ENCODE measurements at regions not wholly inside any gene's neighbourhood (a gene's known extent, or its start where the extent isn't known, plus 50 kb on each side); places are given as distances from the start of the nearest gene placed in this dataset.

DNA sequence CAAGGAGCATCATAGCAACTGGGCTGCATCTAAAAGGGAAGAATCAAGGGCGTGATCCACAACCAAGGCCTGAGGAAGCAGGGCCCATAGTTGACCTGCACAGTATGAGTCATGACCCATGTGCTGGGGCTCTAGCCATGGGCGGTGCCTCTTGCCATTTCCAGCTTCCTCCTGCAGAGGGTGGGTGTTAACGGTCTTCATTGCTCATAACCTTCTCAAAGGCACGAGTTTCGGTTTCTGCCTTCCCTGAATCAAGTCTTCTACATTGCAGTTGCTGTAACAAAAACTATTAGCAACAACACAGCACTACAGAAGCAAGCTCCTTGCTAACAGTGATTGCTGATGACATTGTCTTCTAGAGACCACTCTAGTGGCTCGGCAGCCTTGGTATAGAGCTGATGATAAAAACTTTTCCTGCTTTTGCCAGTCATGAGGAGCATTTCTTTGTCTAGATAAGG, 66.9 kb downstream of the CTSL start (continued):
- TF ChIP-seq RERE (CRISPR knock-in tag; IDR thresholded peaks at IDR 0.05; ENCODE audit: borderline replicate concordance): no peak
- TF ChIP-seq PRMT5 (CRISPR knock-in tag; IDR thresholded peaks at IDR 0.05): no peak
- TF ChIP-seq, protein P1, sequence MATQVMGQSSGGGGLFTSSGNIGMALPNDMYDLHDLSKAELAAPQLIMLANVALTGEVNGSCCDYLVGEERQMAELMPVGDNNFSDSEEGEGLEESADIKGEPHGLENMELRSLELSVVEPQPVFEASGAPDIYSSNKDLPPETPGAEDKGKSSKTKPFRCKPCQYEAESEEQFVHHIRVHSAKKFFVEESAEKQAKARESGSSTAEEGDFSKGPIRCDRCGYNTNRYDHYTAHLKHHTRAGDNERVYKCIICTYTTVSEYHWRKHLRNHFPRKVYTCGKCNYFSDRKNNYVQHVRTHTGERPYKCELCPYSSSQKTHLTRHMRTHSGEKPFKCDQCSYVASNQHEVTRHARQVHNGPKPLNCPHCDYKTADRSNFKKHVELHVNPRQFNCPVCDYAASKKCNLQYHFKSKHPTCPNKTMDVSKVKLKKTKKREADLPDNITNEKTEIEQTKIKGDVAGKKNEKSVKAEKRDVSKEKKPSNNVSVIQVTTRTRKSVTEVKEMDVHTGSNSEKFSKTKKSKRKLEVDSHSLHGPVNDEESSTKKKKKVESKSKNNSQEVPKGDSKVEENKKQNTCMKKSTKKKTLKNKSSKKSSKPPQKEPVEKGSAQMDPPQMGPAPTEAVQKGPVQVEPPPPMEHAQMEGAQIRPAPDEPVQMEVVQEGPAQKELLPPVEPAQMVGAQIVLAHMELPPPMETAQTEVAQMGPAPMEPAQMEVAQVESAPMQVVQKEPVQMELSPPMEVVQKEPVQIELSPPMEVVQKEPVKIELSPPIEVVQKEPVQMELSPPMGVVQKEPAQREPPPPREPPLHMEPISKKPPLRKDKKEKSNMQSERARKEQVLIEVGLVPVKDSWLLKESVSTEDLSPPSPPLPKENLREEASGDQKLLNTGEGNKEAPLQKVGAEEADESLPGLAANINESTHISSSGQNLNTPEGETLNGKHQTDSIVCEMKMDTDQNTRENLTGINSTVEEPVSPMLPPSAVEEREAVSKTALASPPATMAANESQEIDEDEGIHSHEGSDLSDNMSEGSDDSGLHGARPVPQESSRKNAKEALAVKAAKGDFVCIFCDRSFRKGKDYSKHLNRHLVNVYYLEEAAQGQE (IDR thresholded peaks at IDR 0.05; ENCODE audit: borderline replicate concordance): peak; percentile 68
- TF ChIP-seq, protein P1 (CRISPR knock-in tag; IDR thresholded peaks at IDR 0.05; ENCODE audit: low read depth): no peak
- TF ChIP-seq ZBTB17 (CRISPR knock-in tag; IDR thresholded peaks at IDR 0.05): no peak
- no peak for TF ChIP-seq POLR2AphosphoS2 (IDR thresholded peaks at IDR 0.05; ENCODE audit: low read length)
- no peak for TF ChIP-seq SETDB1 (IDR thresholded peaks at IDR 0.05; ENCODE audit: low read length)
- TF ChIP-seq ARHGAP35 (IDR thresholded peaks at IDR 0.05; ENCODE audit: partially characterized antibody): no peak
- TF ChIP-seq, protein P2, sequence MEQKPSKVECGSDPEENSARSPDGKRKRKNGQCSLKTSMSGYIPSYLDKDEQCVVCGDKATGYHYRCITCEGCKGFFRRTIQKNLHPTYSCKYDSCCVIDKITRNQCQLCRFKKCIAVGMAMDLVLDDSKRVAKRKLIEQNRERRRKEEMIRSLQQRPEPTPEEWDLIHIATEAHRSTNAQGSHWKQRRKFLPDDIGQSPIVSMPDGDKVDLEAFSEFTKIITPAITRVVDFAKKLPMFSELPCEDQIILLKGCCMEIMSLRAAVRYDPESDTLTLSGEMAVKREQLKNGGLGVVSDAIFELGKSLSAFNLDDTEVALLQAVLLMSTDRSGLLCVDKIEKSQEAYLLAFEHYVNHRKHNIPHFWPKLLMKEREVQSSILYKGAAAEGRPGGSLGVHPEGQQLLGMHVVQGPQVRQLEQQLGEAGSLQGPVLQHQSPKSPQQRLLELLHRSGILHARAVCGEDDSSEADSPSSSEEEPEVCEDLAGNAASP (IDR thresholded peaks at IDR 0.05): no peak
- TF ChIP-seq ZNF197 (CRISPR knock-in tag; IDR thresholded peaks at IDR 0.05; ENCODE audit: low read depth): no peak
- peak; percentile 34; the same call in 1 of the 2 replicates for TF ChIP-seq PML (IDR thresholded peaks at IDR 0.05; ENCODE audit: low read length)
- no peak for TF ChIP-seq CEBPB (tag; IDR thresholded peaks at IDR 0.05)
- no peak for TF ChIP-seq TAL1 (IDR thresholded peaks at IDR 0.05)
- no peak for TF ChIP-seq EWSR1 (IDR thresholded peaks at IDR 0.05; ENCODE audit: borderline replicate concordance, low read depth, partially characterized antibody)
- no peak for TF ChIP-seq HMGN3 (IDR thresholded peaks at IDR 0.05; ENCODE audit: borderline replicate concordance, extremely low read depth, insufficient read length, low read depth, low read length)
